ENCODE measurements at regions not wholly inside any gene's neighbourhood (a gene's known extent, or its start where the extent isn't known, plus 50 kb on each side); places are given as distances from the start of the nearest gene placed in this dataset.

- Histone ChIP-seq H3K9me3 (ENCODE audit: low read length) (no peaks in the 10 kb centered on the region), H3K27ac (ENCODE audit: low read depth, low read length, poor library complexity, severe bottlenecking) (no peak overlapping the region), H3K4me2 (ENCODE audit: low read length) (no peak overlapping the region), H3K9me2 (ENCODE audit: insufficient read depth, low read length) (no peaks in the 10 kb centered on the region), H3K4me1 (ENCODE audit: insufficient read depth, low read length, poor library complexity, severe bottlenecking) (no peaks in the 10 kb centered on the region), H3K4me3 (ENCODE audit: low read depth, low read length, poor library complexity, severe bottlenecking) (no peak overlapping the region), H3K79me2 (ENCODE audit: insufficient read depth, low read depth, low read length) (no peaks in the 10 kb centered on the region), H2AFZ (ENCODE audit: low read length) (no peak overlapping the region), H4K20me1 (ENCODE audit: insufficient read depth, low read length) (no peaks in the 10 kb centered on the region), H3K36me3 (ENCODE audit: insufficient read depth, low read length) (no peaks in the 10 kb centered on the region)
- no TSS peak for BruUV-seq (replicated peaks)
- no peak for TF ChIP-seq CTCF (conservative IDR thresholded peaks at IDR 0.05; ENCODE audit: low read length)
- ChIA-PET POLR2A (no interaction called here), CTCF (ENCODE audit: unreplicated experiment) (no interaction called here)
- intact Hi-C loops (cut with micrococcal nuclease; ENCODE audit: unreplicated experiment), result no loop called here
- no peak for DNase-seq (ENCODE audit: low spot score)
Observed at GRCh38 chr4:72205298-72205697, 173.5 kb downstream of the NPFFR2 start.

DNA sequence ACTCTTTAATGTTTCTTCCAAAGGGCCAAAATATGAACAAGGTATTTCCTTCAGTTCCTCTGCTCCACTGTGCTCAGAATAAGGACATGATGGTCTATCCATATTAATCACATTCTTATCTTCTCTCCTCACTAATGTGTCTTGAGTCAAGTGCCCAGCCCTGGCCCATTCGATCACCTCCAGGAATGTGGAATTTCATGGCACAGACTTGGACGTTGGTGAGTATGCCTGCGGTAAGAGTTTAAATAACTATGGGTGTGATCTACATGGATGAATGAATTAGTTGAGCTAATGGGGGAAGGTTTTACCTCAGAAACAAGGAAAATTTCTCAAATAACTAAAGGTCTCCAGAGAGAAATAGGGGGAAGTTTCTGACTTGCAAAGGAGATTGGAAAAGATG, 174.0 kb downstream of the NPFFR2 start:
- no TSS peak for BruUV-seq (replicated peaks)

DNA sequence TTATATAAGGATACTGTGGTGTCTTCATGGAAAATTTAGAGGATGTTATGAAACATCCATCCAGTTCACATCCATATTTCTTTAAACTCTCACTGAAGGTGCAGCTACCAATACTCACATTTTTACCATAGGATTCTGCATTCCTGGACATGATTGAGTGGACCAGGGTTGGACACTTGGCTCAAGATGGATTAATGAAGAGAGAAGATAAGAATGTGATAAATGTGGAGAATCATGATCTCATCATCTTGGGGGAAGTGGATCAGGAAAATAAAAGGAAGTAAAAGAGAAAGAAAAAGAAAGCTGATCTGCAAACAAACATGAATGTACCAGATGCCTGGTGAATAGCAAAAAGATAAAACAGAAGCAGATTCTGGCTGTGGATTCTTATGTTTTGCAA, 175.4 kb downstream of the NPFFR2 start:
- POLR2A ChIA-PET, result no interaction called here
- Histone ChIP-seq H3K36me3 (ENCODE audit: insufficient read depth, low read length) (no peaks in the 10 kb centered on the region), H3K27ac (ENCODE audit: low read depth, low read length, poor library complexity, severe bottlenecking) (no peak overlapping the region), H4K20me1 (ENCODE audit: insufficient read depth, low read length) (no peaks in the 10 kb centered on the region), H3K4me1 (ENCODE audit: insufficient read depth, low read length, poor library complexity, severe bottlenecking) (no peaks in the 10 kb centered on the region), H2AFZ (ENCODE audit: low read length) (no peak overlapping the region), H3K79me2 (ENCODE audit: insufficient read depth, low read depth, low read length) (no peaks in the 10 kb centered on the region), H3K4me2 (ENCODE audit: low read length) (no peak overlapping the region), H3K4me3 (ENCODE audit: low read depth, low read length, poor library complexity, severe bottlenecking) (no peak overlapping the region), H3K9me2 (ENCODE audit: insufficient read depth, low read length) (no peaks in the 10 kb centered on the region), H3K9me3 (ENCODE audit: low read length) (no peaks in the 10 kb centered on the region)
- no TSS peak for BruUV-seq (replicated peaks)
- DNase-seq (ENCODE audit: low spot score), result no peak
- intact Hi-C loops (cut with micrococcal nuclease; ENCODE audit: unreplicated experiment), result no loop called here
- no peak for TF ChIP-seq CTCF (conservative IDR thresholded peaks at IDR 0.05; ENCODE audit: low read length)
- CTCF ChIA-PET (ENCODE audit: unreplicated experiment), result no interaction called here

More for the DNA sequence above, 174.0 kb downstream of the NPFFR2 start:
- Histone ChIP-seq H3K9me2 (ENCODE audit: insufficient read depth, low read length) (no peaks in the 10 kb centered on the region), H3K36me3 (ENCODE audit: insufficient read depth, low read length) (no peaks in the 10 kb centered on the region), H3K4me2 (ENCODE audit: low read length) (no peak overlapping the region), H3K9me3 (ENCODE audit: low read length) (no peaks in the 10 kb centered on the region), H3K4me1 (ENCODE audit: insufficient read depth, low read length, poor library complexity, severe bottlenecking) (no peaks in the 10 kb centered on the region), H3K4me3 (ENCODE audit: low read depth, low read length, poor library complexity, severe bottlenecking) (no peak overlapping the region), H2AFZ (ENCODE audit: low read length) (no peak overlapping the region), H3K79me2 (ENCODE audit: insufficient read depth, low read depth, low read length) (no peaks in the 10 kb centered on the region), H4K20me1 (ENCODE audit: insufficient read depth, low read length) (no peaks in the 10 kb centered on the region), H3K27ac (ENCODE audit: low read depth, low read length, poor library complexity, severe bottlenecking) (no peak overlapping the region)
- no peak for DNase-seq (ENCODE audit: low spot score)
- ChIA-PET POLR2A (no interaction called here), CTCF (ENCODE audit: unreplicated experiment) (no interaction called here)
- intact Hi-C loops (cut with micrococcal nuclease; ENCODE audit: unreplicated experiment), result no loop called here
- TF ChIP-seq CTCF (conservative IDR thresholded peaks at IDR 0.05; ENCODE audit: low read length) (no peak), EZH2phosphoT487 (IDR thresholded peaks at IDR 0.05; ENCODE audit: borderline replicate concordance, low read depth, low read length) (no peak)
